ENCODE measurements at regions not wholly inside any gene's neighbourhood (a gene's known extent, or its start where the extent isn't known, plus 50 kb on each side); places are given as distances from the start of the nearest gene placed in this dataset.
"Not testable (repeated sequence)": the region's sequence is repeated elsewhere in the genome, so short reads cannot be mapped to it uniquely, and the experiment has no call there.

DNA sequence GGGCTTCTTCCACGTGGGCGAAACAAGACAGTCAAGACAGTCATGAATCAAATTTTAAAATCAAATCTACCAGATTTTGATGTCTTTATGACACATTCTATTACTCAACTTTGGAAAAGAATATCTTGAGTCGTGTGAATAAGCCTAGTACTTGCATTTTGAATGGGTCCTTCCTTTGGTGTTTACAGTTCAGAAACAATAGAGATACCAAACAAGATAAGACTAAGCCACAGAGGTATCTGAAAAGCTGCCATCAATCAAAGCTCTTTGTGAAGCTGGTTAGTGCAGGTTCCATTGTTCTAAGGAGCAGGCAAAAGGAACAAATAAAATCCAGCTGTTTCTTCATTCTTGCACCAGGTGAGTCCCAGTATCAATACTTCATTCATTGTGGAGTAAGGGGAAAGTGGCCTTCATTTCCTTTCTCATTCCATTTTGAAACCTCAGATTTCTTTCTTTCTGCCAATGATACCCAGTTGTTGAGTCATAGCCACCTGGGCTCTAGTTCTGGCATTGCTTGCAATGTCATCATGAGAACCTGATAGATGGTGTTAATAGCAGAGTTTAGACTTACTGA is 151.7 kb upstream of the L3MBTL4 start:
- Histone ChIP-seq H4K8ac (ENCODE audit: low read depth, low read length) (no peak overlapping the region), H3K4me3 (ENCODE audit: low read length) (no peak overlapping the region), H3K4ac (ENCODE audit: low read depth, low read length) (peak overlapping the region; percentile 90), H2BK120ac (ENCODE audit: low read depth, low read length) (peak overlapping the region; percentile 97), H3K27me3 (ENCODE audit: insufficient read depth, low read length, poor library complexity) (no peaks in the 10 kb centered on the region), H3K9ac (ENCODE audit: low read length) (no peak overlapping the region), H2AK5ac (ENCODE audit: low read length) (no peak overlapping the region), H3K18ac (ENCODE audit: low read length) (peak overlapping the region; percentile 98), H3K4me2 (ENCODE audit: low read length) (no peak overlapping the region), H3K79me1 (ENCODE audit: low read length) (no peaks in the 10 kb centered on the region), H3K36me3 (ENCODE audit: control insufficient read depth, insufficient read depth, low read length) (no peaks in the 10 kb centered on the region), H2BK15ac (replicated peaks; ENCODE audit: low read depth) (no peak overlapping the region), H2BK5ac (ENCODE audit: low read length) (peak overlapping the region; percentile 89), H3K56ac (ENCODE audit: low read length) (peak overlapping the region; percentile 31), H4K5ac (ENCODE audit: low read length) (peak overlapping the region; percentile 28), H3K23ac (ENCODE audit: low read length) (no peak overlapping the region), H3K79me2 (ENCODE audit: control insufficient read depth, insufficient read depth, low read length) (no peaks in the 10 kb centered on the region), H3K27ac (ENCODE audit: low read depth, low read length) (peak overlapping the region; percentile 88), H3K4me1 (ENCODE audit: control insufficient read depth, low read depth, low read length) (peaks cover 5% of the 10 kb centered on the region)
- whole genome bisulfite sequencing (ENCODE audit: extremely low coverage, insufficient coverage, low lambda C conversion rate) = no CpG with 5 or more reads among the region's 3 CpGs
- peak; percentile 79 for DNase-seq

DNA sequence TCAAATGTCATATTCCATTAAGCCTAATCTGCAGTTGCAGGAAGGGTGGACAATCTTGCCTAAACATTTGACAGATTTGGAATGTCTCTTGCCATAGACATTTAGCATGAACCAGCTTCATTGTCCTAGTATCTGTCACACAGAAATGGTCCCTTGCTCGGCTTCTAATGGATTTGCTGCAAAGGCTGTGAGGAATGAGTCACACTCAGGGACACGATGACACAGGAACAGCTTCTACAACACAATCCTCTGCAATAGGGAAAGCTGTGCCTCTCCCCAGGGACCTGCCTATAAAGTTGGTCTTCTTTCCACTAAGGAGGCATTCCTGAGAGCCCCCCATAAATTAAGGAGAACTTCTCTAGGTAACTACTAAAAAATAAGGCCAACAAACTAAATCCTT is 155.1 kb upstream of the L3MBTL4 start:
- H3K27me3 ChIP-seq (ENCODE audit: insufficient read depth, low read length, poor library complexity) = no peaks in the 10 kb centered on the region
- peak overlapping the region; percentile 89 for H2BK5ac ChIP-seq (ENCODE audit: low read length)
- H3K9ac ChIP-seq (ENCODE audit: low read length) = no peak overlapping the region
- no peak overlapping the region for H3K4ac ChIP-seq (ENCODE audit: low read depth, low read length)
- peak; percentile 79 for DNase-seq
- peak overlapping the region; percentile 53 for H3K18ac ChIP-seq (ENCODE audit: low read length)
- H3K23ac ChIP-seq (ENCODE audit: low read length) = no peak overlapping the region
- peaks cover 12% of the 10 kb centered on the region for H3K4me1 ChIP-seq (ENCODE audit: control insufficient read depth, low read depth, low read length)
- peak overlapping the region; percentile 93 for H2BK120ac ChIP-seq (ENCODE audit: low read depth, low read length)
- H3K4me3 ChIP-seq (ENCODE audit: low read length) = no peak overlapping the region
- no peak overlapping the region for H3K4me2 ChIP-seq (ENCODE audit: low read length)
- H2BK15ac ChIP-seq (replicated peaks; ENCODE audit: low read depth) = no peak overlapping the region
- H2AK5ac ChIP-seq (ENCODE audit: low read length) = no peak overlapping the region
- no peaks in the 10 kb centered on the region for H3K79me2 ChIP-seq (ENCODE audit: control insufficient read depth, insufficient read depth, low read length)
- no peaks in the 10 kb centered on the region for H3K36me3 ChIP-seq (ENCODE audit: control insufficient read depth, insufficient read depth, low read length)
- H4K8ac ChIP-seq (ENCODE audit: low read depth, low read length) = no peak overlapping the region
- H4K5ac ChIP-seq (ENCODE audit: low read length) = no peak overlapping the region
- H3K27ac ChIP-seq (ENCODE audit: low read depth, low read length) = peak overlapping the region; percentile 72
- no peaks in the 10 kb centered on the region for H3K79me1 ChIP-seq (ENCODE audit: low read length)
- peak overlapping the region; percentile 59 for H3K56ac ChIP-seq (ENCODE audit: low read length)
- no CpG with 5 or more reads among the region's 2 CpGs for WGBS (ENCODE audit: extremely low coverage, insufficient coverage, low lambda C conversion rate)

DNA sequence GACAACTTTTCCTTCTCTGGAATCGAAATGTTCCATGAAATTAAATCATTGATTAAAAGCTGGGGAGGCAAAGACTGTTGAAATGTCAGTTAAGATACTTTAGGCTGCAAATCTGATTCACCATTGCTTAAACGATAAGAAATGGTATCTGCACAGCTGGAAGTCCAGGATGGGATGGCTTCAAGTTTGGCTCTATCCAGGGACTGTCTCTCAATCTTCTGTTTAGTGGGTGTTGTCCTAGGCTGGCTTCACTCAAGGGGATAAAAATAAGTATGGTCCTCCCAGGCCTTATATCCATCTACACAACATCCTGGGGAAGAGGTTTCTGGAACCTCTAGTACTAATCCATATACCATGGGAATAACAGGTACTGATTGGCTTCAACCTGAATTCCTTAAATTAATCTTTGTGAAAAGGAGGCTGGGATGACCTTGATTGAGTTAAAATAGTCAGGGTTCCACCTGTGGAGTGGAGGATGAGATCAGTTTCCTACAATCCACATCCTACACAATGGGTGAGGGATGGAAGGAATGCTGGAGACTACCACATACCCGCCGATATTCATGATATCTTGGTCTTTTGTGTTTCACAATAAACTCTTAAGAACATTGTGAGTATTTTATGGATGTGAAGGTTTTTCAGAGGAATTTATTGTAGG is 156.0 kb upstream of the L3MBTL4 start:
- DNase-seq = peak; percentile 96
- Histone ChIP-seq H2BK15ac (replicated peaks; ENCODE audit: low read depth) (no peak overlapping the region), H3K36me3 (ENCODE audit: control insufficient read depth, insufficient read depth, low read length) (no peaks in the 10 kb centered on the region), H3K27me3 (ENCODE audit: insufficient read depth, low read length, poor library complexity) (no peaks in the 10 kb centered on the region), H3K4me1 (ENCODE audit: control insufficient read depth, low read depth, low read length) (peaks cover 11% of the 10 kb centered on the region), H2BK5ac (ENCODE audit: low read length) (peak overlapping the region; percentile 92), H2AK5ac (ENCODE audit: low read length) (peak overlapping the region; percentile 48), H4K8ac (ENCODE audit: low read depth, low read length) (no peak overlapping the region), H3K23ac (ENCODE audit: low read length) (no peak overlapping the region), H3K4ac (ENCODE audit: low read depth, low read length) (no peak overlapping the region), H3K27ac (ENCODE audit: low read depth, low read length) (peak overlapping the region; percentile 94), H3K9ac (ENCODE audit: low read length) (peak overlapping the region; percentile 24), H3K4me3 (ENCODE audit: low read length) (no peak overlapping the region), H3K79me2 (ENCODE audit: control insufficient read depth, insufficient read depth, low read length) (no peaks in the 10 kb centered on the region), H3K79me1 (ENCODE audit: low read length) (no peaks in the 10 kb centered on the region), H4K5ac (ENCODE audit: low read length) (peak overlapping the region; percentile 21), H2BK120ac (ENCODE audit: low read depth, low read length) (peak overlapping the region; percentile 96), H3K4me2 (ENCODE audit: low read length) (no peak overlapping the region), H3K56ac (ENCODE audit: low read length) (peak overlapping the region; percentile 61), H3K18ac (ENCODE audit: low read length) (peak overlapping the region; percentile 47)
- WGBS (ENCODE audit: extremely low coverage, insufficient coverage, low lambda C conversion rate) = no CpG with 5 or more reads among the region's 4 CpGs

DNA sequence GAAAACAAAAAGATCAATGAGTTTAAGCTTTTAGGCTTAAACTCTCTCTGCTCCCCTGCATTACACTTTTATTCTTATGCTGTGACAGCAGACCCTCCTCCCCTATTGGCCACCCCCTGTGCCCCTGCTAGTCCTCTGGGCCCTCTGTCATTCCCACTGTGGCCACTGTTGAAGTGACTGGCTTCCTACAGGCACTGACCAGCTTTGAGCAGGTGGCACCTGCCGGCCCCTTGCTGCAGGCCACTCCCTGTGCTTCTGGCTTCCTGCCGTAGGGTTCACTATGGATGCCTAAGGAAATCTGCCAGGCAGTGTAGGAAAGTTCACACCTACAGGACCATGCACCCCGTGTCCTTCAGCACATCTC is 156.5 kb upstream of the L3MBTL4 start:
- peak overlapping the region; percentile 8 for H3K4ac ChIP-seq (ENCODE audit: low read depth, low read length)
- no peaks in the 10 kb centered on the region for H3K79me2 ChIP-seq (ENCODE audit: control insufficient read depth, insufficient read depth, low read length)
- peak overlapping the region; percentile 51 for H3K56ac ChIP-seq (ENCODE audit: low read length)
- no peaks in the 10 kb centered on the region for H3K79me1 ChIP-seq (ENCODE audit: low read length)
- peak overlapping the region; percentile 3 for H3K9ac ChIP-seq (ENCODE audit: low read length)
- no peaks in the 10 kb centered on the region for H3K27me3 ChIP-seq (ENCODE audit: insufficient read depth, low read length, poor library complexity)
- no peak overlapping the region for H3K4me3 ChIP-seq (ENCODE audit: low read length)
- no peak overlapping the region for H4K8ac ChIP-seq (ENCODE audit: low read depth, low read length)
- DNase-seq = no peak
- H3K4me2 ChIP-seq (ENCODE audit: low read length) = no peak overlapping the region
- H3K36me3 ChIP-seq (ENCODE audit: control insufficient read depth, insufficient read depth, low read length) = no peaks in the 10 kb centered on the region
- no CpG with 5 or more reads among the region's 3 CpGs for WGBS (ENCODE audit: extremely low coverage, insufficient coverage, low lambda C conversion rate)
- H3K27ac ChIP-seq (ENCODE audit: low read depth, low read length) = peak overlapping the region; percentile 87
- H2BK15ac ChIP-seq (replicated peaks; ENCODE audit: low read depth) = no peak overlapping the region
- H4K5ac ChIP-seq (ENCODE audit: low read length) = no peak overlapping the region
- peaks cover 9% of the 10 kb centered on the region for H3K4me1 ChIP-seq (ENCODE audit: control insufficient read depth, low read depth, low read length)
- H3K23ac ChIP-seq (ENCODE audit: low read length) = no peak overlapping the region
- peak overlapping the region; percentile 70 for H2AK5ac ChIP-seq (ENCODE audit: low read length)
- H2BK5ac ChIP-seq (ENCODE audit: low read length) = peak overlapping the region; percentile 83
- H2BK120ac ChIP-seq (ENCODE audit: low read depth, low read length) = peak overlapping the region; percentile 54
- no peak overlapping the region for H3K18ac ChIP-seq (ENCODE audit: low read length)

DNA sequence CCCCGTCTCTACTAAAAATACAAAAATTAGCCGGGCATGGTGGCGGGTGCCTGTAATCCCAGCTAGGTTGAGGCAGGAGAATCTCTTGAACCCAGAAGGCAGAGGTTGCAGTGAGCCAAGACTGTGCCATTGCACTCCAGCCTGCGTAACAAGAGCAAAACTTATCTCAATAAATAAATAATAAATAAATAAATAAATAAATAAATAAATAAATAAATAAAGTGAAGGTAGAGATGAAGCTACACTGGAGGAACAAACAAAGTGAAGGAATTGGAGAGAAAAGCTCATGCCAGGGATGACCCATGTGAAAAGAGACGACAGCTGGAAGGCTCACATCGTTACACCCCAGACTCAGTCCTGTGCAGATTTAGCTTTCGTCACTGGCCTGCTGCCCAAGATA is 157.3 kb upstream of the ARHGAP28 start:
- H3K18ac ChIP-seq (ENCODE audit: low read length); H2BK120ac ChIP-seq (ENCODE audit: low read depth, low read length); H3K4me3 ChIP-seq (ENCODE audit: low read length); H3K4me1 ChIP-seq (ENCODE audit: control insufficient read depth, low read depth, low read length); H3K27ac ChIP-seq (ENCODE audit: low read depth, low read length); H2AK5ac ChIP-seq (ENCODE audit: low read length); H4K5ac ChIP-seq (ENCODE audit: low read length); H3K79me1 ChIP-seq (ENCODE audit: low read length); H3K4me2 ChIP-seq (ENCODE audit: low read length); H3K27me3 ChIP-seq (ENCODE audit: insufficient read depth, low read length, poor library complexity); H3K36me3 ChIP-seq (ENCODE audit: control insufficient read depth, insufficient read depth, low read length); H3K23ac ChIP-seq (ENCODE audit: low read length); H2BK15ac ChIP-seq (replicated peaks; ENCODE audit: low read depth); H3K9ac ChIP-seq (ENCODE audit: low read length); H3K79me2 ChIP-seq (ENCODE audit: control insufficient read depth, insufficient read depth, low read length); DNase-seq; H4K8ac ChIP-seq (ENCODE audit: low read depth, low read length): not testable (repeated sequence)
- WGBS (ENCODE audit: extremely low coverage, insufficient coverage, low lambda C conversion rate) = no CpG with 5 or more reads among the region's 7 CpGs
- Histone ChIP-seq H3K4ac (ENCODE audit: low read depth, low read length) (peak overlapping the region; percentile 1), H3K56ac (ENCODE audit: low read length) (peak overlapping the region; percentile 4), H2BK5ac (ENCODE audit: low read length) (peak overlapping the region; percentile 26)
